ENCODE measurements at regions not wholly inside any gene's neighbourhood (a gene's known extent, or its start where the extent isn't known, plus 50 kb on each side); places are given as distances from the start of the nearest gene placed in this dataset.
"Not testable (repeated sequence)": the region's sequence is repeated elsewhere in the genome, so short reads cannot be mapped to it uniquely, and the experiment has no call there.

- no peak for DNase-seq
Observed at GRCh38 chr14:34297786-34298520, 164.1 kb downstream of the SPTSSA start.

GRCh38 chr14:34283590-34283989, 178.4 kb downstream of the SPTSSA start:
- DNase-seq, result no peak

GRCh38 chr14:34277191-34277590, 184.8 kb downstream of the SPTSSA start:
- DNase-seq, result no peak

- no peak for DNase-seq
Observed at GRCh38 chr14:34275530-34275929, 186.5 kb downstream of the SPTSSA start.

GRCh38 chr14:34275078-34275477, 187.0 kb downstream of the SPTSSA start:
- DNase-seq, result no peak

GRCh38 chr14:34273716-34274115, 188.3 kb downstream of the SPTSSA start:
- not testable (repeated sequence) for DNase-seq

- DNase-seq, result no peak
Observed at GRCh38 chr14:34270361-34270760, 191.7 kb downstream of the SPTSSA start.

GRCh38 chr14:34266344-34266743, 195.7 kb downstream of the SPTSSA start:
- DNase-seq, result no peak

- DNase-seq, result no peak
Observed at GRCh38 chr14:34262127-34262910, 199.7 kb downstream of the SPTSSA start.

GRCh38 chr14:34259996-34260395, 202.0 kb downstream of the SPTSSA start:
- DNase-seq, result no peak

- no peak for DNase-seq
Observed at GRCh38 chr14:34258318-34258717, 203.7 kb downstream of the SPTSSA start.

GRCh38 chr14:34257505-34257904, 204.5 kb downstream of the SPTSSA start:
- DNase-seq, result no peak

- DNase-seq, result no peak
Observed at GRCh38 chr14:34256223-34256622, 205.8 kb downstream of the SPTSSA start.

GRCh38 chr14:34254571-34254970, 207.5 kb downstream of the SPTSSA start:
- no peak for DNase-seq

GRCh38 chr14:34254031-34254430, 208.0 kb downstream of the SPTSSA start:
- DNase-seq, result no peak

- no peak for DNase-seq
Observed at GRCh38 chr14:34252227-34252626, 209.8 kb downstream of the SPTSSA start.

GRCh38 chr14:34251662-34252061, 210.4 kb downstream of the SPTSSA start:
- DNase-seq, result no peak

GRCh38 chr14:34250959-34251358, 211.1 kb downstream of the SPTSSA start:
- no peak for DNase-seq

- no peak for DNase-seq
Observed at GRCh38 chr14:34247605-34248004, 214.4 kb downstream of the SPTSSA start.

- no peak for DNase-seq
Observed at GRCh38 chr14:34246206-34246605, 215.8 kb downstream of the SPTSSA start.

- DNase-seq, result no peak
Observed at GRCh38 chr14:34243401-34243800, 218.6 kb downstream of the SPTSSA start.

- DNase-seq, result no peak
Observed at GRCh38 chr14:34243001-34243400, 219.0 kb downstream of the SPTSSA start.

- DNase-seq, result no peak
Observed at GRCh38 chr14:34241185-34241711, 220.8 kb downstream of the SPTSSA start.

- no peak for DNase-seq
Observed at GRCh38 chr14:34238610-34239009, 223.4 kb downstream of the SPTSSA start.

Measured in activated effector memory CD4-positive, alpha-beta T cell treated with anti-CD3 and anti-CD28 coated beads, Interleukin-2, amount 50 U/mL, for 16 hours (primary cell).